Adrenal gland (tissue), 5 donors: ENCODE measurements at regions not wholly inside any gene's neighbourhood (a gene's known extent, or its start where the extent isn't known, plus 50 kb on each side); places are given as distances from the start of the nearest gene placed in this dataset.

Experiments
- POLR2A ChIP-seq, 2 donors: fragments of 450-650 bp; IDR thresholded peaks; one replicate each; pipeline ENCODE4 v1.6.1; 2017; ENCODE audit warnings: antibody characterized with exemption in 2 of 2, mild to moderate bottlenecking in 2 of 2, moderate library complexity in 1 of 2
- TF ChIP-seq, protein P1 (sequence below), 6 experiments: fragments of 450-650 bp in 4 of 6; fragments of 200-600 bp in 2 of 6; sonication (generic) in 1 of 6; IDR thresholded peaks; 1 replicate in 5 of 6; 2 replicates in 1 of 6; pipeline versions ENCODE4 v1.5.1 to v1.8.0; 2016 to 2021; ENCODE audit warnings: antibody characterized with exemption in 6 of 6, mild to moderate bottlenecking in 2 of 6, moderate library complexity in 1 of 6
- donor health status: DM: no; HTN: no; CAD: no.

DNA sequence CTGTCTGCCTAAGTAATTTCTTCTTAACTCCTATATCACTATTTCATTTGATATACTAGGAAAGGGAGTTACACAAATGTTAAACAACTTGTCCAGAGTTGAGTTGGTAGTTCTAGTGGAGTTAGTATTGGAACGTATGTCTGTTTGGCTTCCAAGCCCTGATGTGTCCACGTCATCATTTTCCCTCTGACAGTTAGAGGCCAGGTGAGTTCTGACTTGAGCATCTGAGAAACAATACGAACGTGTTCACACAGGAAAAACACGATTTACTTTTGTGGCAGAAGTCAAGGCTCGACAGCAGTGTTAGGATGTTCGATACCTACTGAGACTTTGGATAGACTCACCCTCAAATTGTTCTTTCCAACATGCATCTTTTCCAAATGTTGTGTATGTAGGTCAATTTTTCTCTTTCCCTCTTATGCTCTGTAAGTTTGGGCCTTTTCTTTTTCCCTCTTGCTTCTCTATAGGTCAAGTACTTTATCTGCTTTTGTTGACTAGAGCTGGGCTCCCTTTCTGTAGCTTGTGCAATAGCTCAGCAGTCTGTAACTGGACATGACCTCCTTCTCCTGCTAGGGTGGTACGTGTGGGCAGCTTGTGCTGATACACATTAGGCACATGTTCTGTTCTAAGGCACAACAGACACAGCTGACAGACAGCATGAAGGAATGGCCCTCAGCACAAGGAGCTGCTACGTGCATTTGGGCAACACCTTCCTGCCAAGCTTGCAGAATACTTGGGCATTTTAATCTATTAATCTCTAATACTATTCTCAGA is 222.9 kb downstream of the PTEN start:
- TF ChIP-seq, protein P1, sequence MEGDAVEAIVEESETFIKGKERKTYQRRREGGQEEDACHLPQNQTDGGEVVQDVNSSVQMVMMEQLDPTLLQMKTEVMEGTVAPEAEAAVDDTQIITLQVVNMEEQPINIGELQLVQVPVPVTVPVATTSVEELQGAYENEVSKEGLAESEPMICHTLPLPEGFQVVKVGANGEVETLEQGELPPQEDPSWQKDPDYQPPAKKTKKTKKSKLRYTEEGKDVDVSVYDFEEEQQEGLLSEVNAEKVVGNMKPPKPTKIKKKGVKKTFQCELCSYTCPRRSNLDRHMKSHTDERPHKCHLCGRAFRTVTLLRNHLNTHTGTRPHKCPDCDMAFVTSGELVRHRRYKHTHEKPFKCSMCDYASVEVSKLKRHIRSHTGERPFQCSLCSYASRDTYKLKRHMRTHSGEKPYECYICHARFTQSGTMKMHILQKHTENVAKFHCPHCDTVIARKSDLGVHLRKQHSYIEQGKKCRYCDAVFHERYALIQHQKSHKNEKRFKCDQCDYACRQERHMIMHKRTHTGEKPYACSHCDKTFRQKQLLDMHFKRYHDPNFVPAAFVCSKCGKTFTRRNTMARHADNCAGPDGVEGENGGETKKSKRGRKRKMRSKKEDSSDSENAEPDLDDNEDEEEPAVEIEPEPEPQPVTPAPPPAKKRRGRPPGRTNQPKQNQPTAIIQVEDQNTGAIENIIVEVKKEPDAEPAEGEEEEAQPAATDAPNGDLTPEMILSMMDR (IDR thresholded peaks at IDR 0.05): no peak
- TF ChIP-seq POLR2A (IDR thresholded peaks at IDR 0.05): no peak
